GM12878 (cell line): ENCODE measurements at regions not wholly inside any gene's neighbourhood (a gene's known extent, or its start where the extent isn't known, plus 50 kb on each side); places are given as distances from the start of the nearest gene placed in this dataset.

ENCODE experiments used
- ATAC-seq: fragments of 200-7000 bp; cut with Tn5 transposase; 3 replicates; pipeline ENCODE4 v1.9.1; 2020; ENCODE audit warnings: mild to moderate bottlenecking, moderate library complexity
- BruUV-seq: library from RNA; stranded (reverse); fragments of 400-500 nt; replicated peaks from 2 replicates; lab custom pipeline; 2021; lab: Mats Ljungman, UMichigan
- CTCF ChIA-PET: fragments of 300-600 bp; sonication (Branson Sonifier 250); formaldehyde crosslinking; extraction: SDS; loops from one replicate; lab custom pipeline; 2021; ENCODE audit warnings: inconsistent platforms; lab: Yijun Ruan, JAX
- POLR2A ChIA-PET: fragments of 350-600 bp; formaldehyde crosslinking; extraction: SDS; loops from one replicate; lab custom pipeline; 2021; ENCODE audit warnings: inconsistent platforms; lab: Charles Lee
- RAD21 ChIA-PET: fragments of 300-600 bp; sonication (Branson Sonifier 250); formaldehyde crosslinking; loops from one replicate; lab custom pipeline; 2023; ENCODE audit warnings: antibody characterized with exemption; ENCODE audit not compliant: unreplicated experiment; lab: Charles Lee
- SMC1A ChIA-PET: fragments of 300-600 bp; sonication (Branson Sonifier 250); formaldehyde crosslinking; loops from one replicate; lab custom pipeline; 2023; ENCODE audit not compliant: unreplicated experiment, uncharacterized antibody; lab: Charles Lee
- DNase-seq: peaks from one replicate; pipeline ENCODE4 v3.0.0-alpha.2; 2011; ENCODE audit warnings: low read depth, low spot score
- FAIRE-seq: peaks from 3 replicates; lab custom pipeline; 2011; peaks lifted over from hg19 to GRCh38; lab: Jason Lieb, UNC
- H2AFZ ChIP-seq: 2 replicates; pipeline ENCODE4 v1.6.0; 2011; ENCODE audit warnings: low read depth, low read length, control low read depth; ENCODE audit not compliant: control insufficient read depth
- H3K27ac ChIP-seq: 2 replicates; pipeline ENCODE4 v1.5.1; 2011; ENCODE audit warnings: control low read depth; ENCODE audit not compliant: control insufficient read depth, insufficient read depth
- H3K27me3 ChIP-seq, 2 experiments: replicated peaks in 1 of 2; 2 replicates each; pipeline versions ENCODE4 v1.6.0 to v1.6.1; 2011; ENCODE audit warnings: low read length in 1 of 2; ENCODE audit not compliant: control insufficient read depth in 2 of 2, insufficient read depth in 2 of 2
- H3K36me3 ChIP-seq, 2 experiments: 2 replicates each; pipeline ENCODE4 v1.5.1; 2011; ENCODE audit warnings: low read length in 1 of 2; ENCODE audit not compliant: control insufficient read depth in 2 of 2, insufficient read depth in 2 of 2
- H3K4me1 ChIP-seq: 2 replicates; pipeline ENCODE4 v1.6.1; 2011; ENCODE audit warnings: mild to moderate bottlenecking, low read length, moderate library complexity, mixed read lengths; ENCODE audit not compliant: control insufficient read depth, insufficient read depth
- H3K4me2 ChIP-seq: 2 replicates; pipeline ENCODE4 v1.6.0; 2011; ENCODE audit warnings: control low read depth; ENCODE audit not compliant: control insufficient read depth, insufficient read depth
- H3K4me3 ChIP-seq: fragments of 200-600 bp; sonication (generic); 2 replicates; pipeline ENCODE4 v1.5.1; 2016
- H3K79me2 ChIP-seq: 2 replicates; pipeline ENCODE4 v1.6.0; 2011; ENCODE audit warnings: low read length; ENCODE audit not compliant: control insufficient read depth, insufficient read depth
- H3K9ac ChIP-seq: 2 replicates; pipeline ENCODE4 v1.8.0; 2011; ENCODE audit warnings: low read length, control low read depth, mixed read lengths; ENCODE audit not compliant: control insufficient read depth, insufficient read depth
- H3K9me3 ChIP-seq: replicated peaks from 3 replicates; pipeline ENCODE4 v1.5.1; 2011; ENCODE audit warnings: mild to moderate bottlenecking, low read length; ENCODE audit not compliant: control insufficient read depth, insufficient read depth
- H4K20me1 ChIP-seq: 2 replicates; pipeline ENCODE4 v1.6.0; 2011; ENCODE audit not compliant: control insufficient read depth, insufficient read depth
- ATF7 ChIP-seq: fragments of 450-650 bp; IDR thresholded peaks from 2 replicates; pipeline ENCODE4 v1.6.1; 2016; ENCODE audit warnings: low read depth, mild to moderate bottlenecking
- BCL11A ChIP-seq: IDR thresholded peaks from 2 replicates; pipeline ENCODE4 v1.6.1; 2011; ENCODE audit warnings: low read depth, low read length
- CBFB ChIP-seq: IDR thresholded peaks from 2 replicates; pipeline ENCODE4 v1.6.1; 2016; ENCODE audit warnings: antibody characterized with exemption, low read depth
- EED ChIP-seq: sonication (generic); IDR thresholded peaks from 2 replicates; pipeline ENCODE4 v1.6.1; 2016; ENCODE audit warnings: antibody characterized with exemption, low read depth
- EGR1 ChIP-seq, 2 experiments: IDR thresholded peaks; 1 replicate in 1 of 2; 2 replicates in 1 of 2; pipeline ENCODE4 v1.6.1; 2011 to 2012; ENCODE audit warnings: low read depth in 2 of 2, low read length in 2 of 2, borderline replicate concordance in 1 of 2, mild to moderate bottlenecking in 1 of 2, moderate library complexity in 1 of 2
- MLLT1 ChIP-seq: fragments of 450-650 bp; IDR thresholded peaks from 2 replicates; pipeline ENCODE4 v1.6.1; 2016; ENCODE audit warnings: mild to moderate bottlenecking
- NFIC ChIP-seq: IDR thresholded peaks from 2 replicates; pipeline ENCODE4 v1.6.1; 2012; ENCODE audit warnings: low read depth, mild to moderate bottlenecking, inconsistent platforms, low read length, moderate library complexity
- PBX3 ChIP-seq: IDR thresholded peaks from 2 replicates; pipeline ENCODE4 v1.6.1; 2011; ENCODE audit warnings: mild to moderate bottlenecking, low read depth, low read length, moderate library complexity; ENCODE audit not compliant: insufficient replicate concordance
- SUPT20H ChIP-seq: IDR thresholded peaks from 2 replicates; pipeline ENCODE4 v1.6.1; 2011; ENCODE audit warnings: low read depth, mild to moderate bottlenecking, low read length, moderate library complexity, borderline replicate concordance; ENCODE audit not compliant: control insufficient read depth
- WGBS: methylation state at CpG from one replicate; pipeline ENCODE4 v1.1.6; 2016; ENCODE audit warnings: low lambda C conversion rate; ENCODE audit not compliant: insufficient replicate concordance, insufficient coverage; ENCODE audit errors: missing lambda C conversion rate; 5-methylcytosine and 5-hydroxymethylcytosine counted together
- in situ Hi-C: fragments of 300-500 bp; cut with MboI; formaldehyde crosslinking; loops from 9 replicates; pipeline ENCODE4 v1.14.3; 2018; ENCODE audit warnings: mixed read lengths
- intact Hi-C: fragments of 100-400 bp; cut with micrococcal nuclease; formaldehyde crosslinking; loops from one replicate; pipeline ENCODE4 v1.14.2; 2022; ENCODE audit not compliant: unreplicated experiment

GRCh38 chr17:79406316-79406715 lies 204.5 kb downstream of the RBFOX3 start (continued):
- TF ChIP-seq ATF7 (no peak), EED (no peak), SUPT20H (no peak), MLLT1 (no peak), BCL11A (no peak), EGR1 (IDR thresholded peaks at IDR 0.05; ENCODE audit: borderline replicate concordance in 1 of 2, low read depth in 2 of 2, low read length in 2 of 2) (no peak), NFIC (no peak), PBX3 (no peak)
- TF ChIP-seq, all 136 proteins: peak for 0

- in situ Hi-C loops: no loop called here
- RAD21 ChIA-PET: no interaction called here
- TF ChIP-seq CBFB: no peak
These were observed 205.0 kb downstream of the RBFOX3 start for GRCh38 chr17:79405823-79406222.

More at GRCh38 chr17:79405823-79406222, 205.0 kb downstream of the RBFOX3 start:
- Histone ChIP-seq H3K4me3 (no peak overlapping the region), H3K79me2 (no peaks in the 10 kb centered on the region), H2AFZ (no peak overlapping the region), H4K20me1 (no peaks in the 10 kb centered on the region), H3K27ac (no peak overlapping the region), H3K36me3 (no peaks in the 10 kb centered on the region), H3K9me3 (no peaks in the 10 kb centered on the region), H3K4me1 (no peaks in the 10 kb centered on the region; the same call in 1 of the 2 replicates), H3K27me3 (peaks cover 0 to 3% of the 10 kb centered on the region in 2 experiments; a peak in 2 of 4 replicates), H3K4me2 (no peak overlapping the region), H3K9ac (no peak overlapping the region)
- ATAC-seq (no peak), FAIRE-seq (no peak), DNase-seq (no peak)
- CTCF ChIA-PET: interaction anchor here (1.0 kb wide), 1 partner anchor 12 kb away, joined by 3 read pairs; no protein-coding TSS in a partner anchor
- WGBS: 8% methylated on average over 1 of the region's 1 CpG
- intact Hi-C loops: no loop called here
- POLR2A ChIA-PET: no interaction called here
- SMC1A ChIA-PET: no interaction called here
- no TSS peak for BruUV-seq
